HCT116 (cell line): ENCODE measurements at regions not wholly inside any gene's neighbourhood (a gene's known extent, or its start where the extent isn't known, plus 50 kb on each side); places are given as distances from the start of the nearest gene placed in this dataset.

ENCODE experiments used
- CTCF ChIP-seq, 3 experiments: fragments of 200-600 bp in 1 of 3; sonication (generic) in 1 of 3; IDR thresholded peaks in 2 of 3; conservative IDR thresholded peaks in 1 of 3; 2 replicates each; pipeline ENCODE4 v1.5.1; 2012 to 2017; ENCODE audit warnings: low read depth in 2 of 3, low read length in 2 of 3, antibody characterized with exemption in 1 of 3, borderline replicate concordance in 1 of 3, control low read depth in 1 of 3, mild to moderate bottlenecking in 1 of 3, mixed read lengths in 1 of 3, mixed run types in 1 of 3, moderate library complexity in 1 of 3; ENCODE audit not compliant: insufficient read depth in 1 of 3
- EZH2 ChIP-seq: fragments of 200-600 bp; sonication (generic); IDR thresholded peaks from 2 replicates; pipeline ENCODE4 v1.6.1; 2017; ENCODE audit warnings: antibody characterized with exemption, mixed run types
- EZH2phosphoT487 ChIP-seq: fragments of 200-600 bp; IDR thresholded peaks from 2 replicates; pipeline ENCODE4 v1.6.1; 2018; ENCODE audit warnings: antibody characterized with exemption, borderline replicate concordance
- FOSL1 ChIP-seq: IDR thresholded peaks from 2 replicates; pipeline ENCODE4 v1.6.1; 2012; ENCODE audit warnings: low read depth
- MAX ChIP-seq: IDR thresholded peaks from 2 replicates; pipeline ENCODE4 v1.6.1; 2012
- POLR2A ChIP-seq: IDR thresholded peaks from 2 replicates; pipeline ENCODE4 v1.7.0; 2011; ENCODE audit warnings: borderline replicate concordance; ENCODE audit not compliant: insufficient read depth, insufficient read length; ENCODE audit errors: extremely low read depth
- POLR2AphosphoS5 ChIP-seq: IDR thresholded peaks from 2 replicates; pipeline ENCODE4 v1.6.1; 2011; ENCODE audit warnings: mild to moderate bottlenecking, low read depth, low read length, moderate library complexity
- RAD21 ChIP-seq: IDR thresholded peaks from 2 replicates; pipeline ENCODE4 v1.6.1; 2012; ENCODE audit warnings: low read depth, mild to moderate bottlenecking
- REST ChIP-seq: IDR thresholded peaks from 2 replicates; pipeline ENCODE4 v1.6.1; 2012; ENCODE audit warnings: low read depth
- SIN3A ChIP-seq: IDR thresholded peaks from 2 replicates; pipeline ENCODE4 v1.6.1; 2012; ENCODE audit warnings: low read depth
- TCF7L2 ChIP-seq: IDR thresholded peaks from 2 replicates; pipeline ENCODE4 v1.7.0; 2011; ENCODE audit warnings: borderline replicate concordance, inconsistent platforms; ENCODE audit not compliant: insufficient read depth, insufficient read length; ENCODE audit errors: extremely low read depth
- YY1 ChIP-seq: IDR thresholded peaks from 2 replicates; pipeline ENCODE4 v1.6.1; 2011; ENCODE audit warnings: low read length, low read depth, moderate library complexity, mild to moderate bottlenecking; ENCODE audit not compliant: insufficient replicate concordance; ENCODE audit errors: extremely low read depth
- ZBTB33 ChIP-seq: IDR thresholded peaks from 2 replicates; pipeline ENCODE4 v1.6.1; 2011; ENCODE audit warnings: mild to moderate bottlenecking, low read length, moderate library complexity; ENCODE audit not compliant: insufficient replicate concordance; ENCODE audit errors: extremely low read depth
- ZNF274 ChIP-seq: fragments of 200-500 bp; sonication (Bioruptor generic); IDR thresholded peaks from 2 replicates; pipeline ENCODE4 v1.6.1; 2014; ENCODE audit warnings: mild to moderate bottlenecking, low read depth, low read length, inconsistent platforms

- no peak for TF ChIP-seq CTCF (IDR thresholded peaks at IDR 0.05 in 2 of 3, conservative IDR thresholded peaks at IDR 0.05 in 1 of 3; ENCODE audit: borderline replicate concordance in 1 of 3, insufficient read depth in 1 of 3, low read depth in 2 of 3, low read length in 2 of 3)
- TF ChIP-seq FOSL1: no peak
- no peak for TF ChIP-seq REST
- TF ChIP-seq YY1: no peak
- no peak for TF ChIP-seq ZNF274
- no peak for TF ChIP-seq POLR2A
- TF ChIP-seq ZBTB33: no peak
- TF ChIP-seq POLR2AphosphoS5: no peak
- no peak for TF ChIP-seq SIN3A
- TF ChIP-seq EZH2phosphoT487: no peak
- no peak for TF ChIP-seq EZH2
- no peak for TF ChIP-seq RAD21
- no peak for TF ChIP-seq TCF7L2
- no peak for TF ChIP-seq MAX
Observed at GRCh38 chr14:28412077-28412476, 354.5 kb upstream of the FOXG1 start.
